ENCODE measurements at regions not wholly inside any gene's neighbourhood (a gene's known extent, or its start where the extent isn't known, plus 50 kb on each side); places are given as distances from the start of the nearest gene placed in this dataset.

- H3K36me3 ChIP-seq (ENCODE audit: control insufficient read depth, insufficient read depth, low read length), result no peaks in the 10 kb centered on the region
- H3K4me3 ChIP-seq (ENCODE audit: low read depth, low read length), result no peak overlapping the region
- no peak for TF ChIP-seq CTCF (IDR thresholded peaks at IDR 0.05; ENCODE audit: insufficient read depth, low read length, severe bottlenecking)
- H3K27me3 ChIP-seq (ENCODE audit: control insufficient read depth, insufficient read depth, low read length), result no peaks in the 10 kb centered on the region
- FAIRE-seq, result no peak
- DNase-seq (ENCODE audit: low read depth), result no peak
These were observed 109.3 kb downstream of the EN1 start for GRCh38 chr2:118738106-118738505.

- H3K4me3 ChIP-seq (ENCODE audit: low read depth, low read length), result no peak overlapping the region
- DNase-seq (ENCODE audit: low read depth) (no peak), FAIRE-seq (no peak)
- no peaks in the 10 kb centered on the region for H3K36me3 ChIP-seq (ENCODE audit: control insufficient read depth, insufficient read depth, low read length)
- no peak for TF ChIP-seq CTCF (IDR thresholded peaks at IDR 0.05; ENCODE audit: insufficient read depth, low read length, severe bottlenecking)
- H3K27me3 ChIP-seq (ENCODE audit: control insufficient read depth, insufficient read depth, low read length), result no peaks in the 10 kb centered on the region
These were observed 109.8 kb downstream of the EN1 start for GRCh38 chr2:118737684-118738083.

- no peak for FAIRE-seq
These were observed 115.0 kb downstream of the EN1 start for GRCh38 chr2:118732432-118732831.

GRCh38 chr2:118731413-118731812 lies 116.0 kb downstream of the EN1 start:
- no peaks in the 10 kb centered on the region for H3K36me3 ChIP-seq (ENCODE audit: control insufficient read depth, insufficient read depth, low read length)

More at GRCh38 chr2:118732432-118732831, 115.0 kb downstream of the EN1 start:
- Histone ChIP-seq H3K27me3 (ENCODE audit: control insufficient read depth, insufficient read depth, low read length) (no peaks in the 10 kb centered on the region), H3K36me3 (ENCODE audit: control insufficient read depth, insufficient read depth, low read length) (no peaks in the 10 kb centered on the region), H3K4me3 (ENCODE audit: low read depth, low read length) (no peak overlapping the region)
- no peak for TF ChIP-seq CTCF (IDR thresholded peaks at IDR 0.05; ENCODE audit: insufficient read depth, low read length, severe bottlenecking)
- DNase-seq (ENCODE audit: low read depth), result peak; percentile 21

GRCh38 chr2:118730405-118730804 lies 117.0 kb downstream of the EN1 start:
- no peak for DNase-seq (ENCODE audit: low read depth)
- Histone ChIP-seq H3K36me3 (ENCODE audit: control insufficient read depth, insufficient read depth, low read length) (no peaks in the 10 kb centered on the region), H3K4me3 (ENCODE audit: low read depth, low read length) (no peak overlapping the region), H3K27me3 (ENCODE audit: control insufficient read depth, insufficient read depth, low read length) (no peaks in the 10 kb centered on the region)
- FAIRE-seq, result no peak
- TF ChIP-seq CTCF (IDR thresholded peaks at IDR 0.05; ENCODE audit: insufficient read depth, low read length, severe bottlenecking), result no peak

More at GRCh38 chr2:118731413-118731812, 116.0 kb downstream of the EN1 start:
- H3K4me3 ChIP-seq (ENCODE audit: low read depth, low read length), result no peak overlapping the region
- DNase-seq (ENCODE audit: low read depth), result no peak
- no peak for TF ChIP-seq CTCF (IDR thresholded peaks at IDR 0.05; ENCODE audit: insufficient read depth, low read length, severe bottlenecking)
- H3K27me3 ChIP-seq (ENCODE audit: control insufficient read depth, insufficient read depth, low read length), result no peaks in the 10 kb centered on the region
- FAIRE-seq, result no peak

GRCh38 chr2:118729760-118730159 lies 117.7 kb downstream of the EN1 start:
- no peaks in the 10 kb centered on the region for H3K27me3 ChIP-seq (ENCODE audit: control insufficient read depth, insufficient read depth, low read length)
- TF ChIP-seq CTCF (IDR thresholded peaks at IDR 0.05; ENCODE audit: insufficient read depth, low read length, severe bottlenecking), result no peak
- no peaks in the 10 kb centered on the region for H3K36me3 ChIP-seq (ENCODE audit: control insufficient read depth, insufficient read depth, low read length)
- FAIRE-seq (no peak), DNase-seq (ENCODE audit: low read depth) (peak; percentile 70)
- no peak overlapping the region for H3K4me3 ChIP-seq (ENCODE audit: low read depth, low read length)

Measured in bronchial epithelial cell (primary cell).